ENCODE measurements at regions not wholly inside any gene's neighbourhood (a gene's known extent, or its start where the extent isn't known, plus 50 kb on each side); places are given as distances from the start of the nearest gene placed in this dataset.

DNA sequence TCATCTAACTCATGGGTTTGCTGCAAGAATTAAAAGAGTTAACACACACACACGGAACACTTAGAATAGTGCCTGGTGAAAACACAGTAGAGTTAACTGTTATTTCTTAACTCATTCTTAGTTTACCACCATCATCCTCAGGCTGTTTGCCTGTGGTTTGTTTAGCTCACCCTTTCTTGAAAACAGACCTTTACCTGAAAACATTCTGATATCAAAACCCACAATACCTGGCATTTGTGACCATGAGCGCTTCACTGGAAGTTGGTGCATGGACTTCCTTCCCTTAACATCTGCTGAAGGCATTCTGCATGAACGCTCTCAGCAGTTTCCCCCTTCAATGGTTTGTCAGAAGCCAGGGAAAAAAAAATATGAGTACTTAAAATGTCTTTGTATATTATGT is 256.0 kb downstream of the ETS1 start:
- TF ChIP-seq EZH2 (IDR thresholded peaks at IDR 0.05; ENCODE audit: borderline replicate concordance, insufficient read depth, low read depth, low read length, poor library complexity, severe bottlenecking), result no peak
- TF ChIP-seq, protein P1, sequence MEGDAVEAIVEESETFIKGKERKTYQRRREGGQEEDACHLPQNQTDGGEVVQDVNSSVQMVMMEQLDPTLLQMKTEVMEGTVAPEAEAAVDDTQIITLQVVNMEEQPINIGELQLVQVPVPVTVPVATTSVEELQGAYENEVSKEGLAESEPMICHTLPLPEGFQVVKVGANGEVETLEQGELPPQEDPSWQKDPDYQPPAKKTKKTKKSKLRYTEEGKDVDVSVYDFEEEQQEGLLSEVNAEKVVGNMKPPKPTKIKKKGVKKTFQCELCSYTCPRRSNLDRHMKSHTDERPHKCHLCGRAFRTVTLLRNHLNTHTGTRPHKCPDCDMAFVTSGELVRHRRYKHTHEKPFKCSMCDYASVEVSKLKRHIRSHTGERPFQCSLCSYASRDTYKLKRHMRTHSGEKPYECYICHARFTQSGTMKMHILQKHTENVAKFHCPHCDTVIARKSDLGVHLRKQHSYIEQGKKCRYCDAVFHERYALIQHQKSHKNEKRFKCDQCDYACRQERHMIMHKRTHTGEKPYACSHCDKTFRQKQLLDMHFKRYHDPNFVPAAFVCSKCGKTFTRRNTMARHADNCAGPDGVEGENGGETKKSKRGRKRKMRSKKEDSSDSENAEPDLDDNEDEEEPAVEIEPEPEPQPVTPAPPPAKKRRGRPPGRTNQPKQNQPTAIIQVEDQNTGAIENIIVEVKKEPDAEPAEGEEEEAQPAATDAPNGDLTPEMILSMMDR (IDR thresholded peaks at IDR 0.05), result no peak

All from B cell (primary cell).